Bronchial epithelial cell (primary cell): ENCODE measurements at regions not wholly inside any gene's neighbourhood (a gene's known extent, or its start where the extent isn't known, plus 50 kb on each side); places are given as distances from the start of the nearest gene placed in this dataset.

Experiments used
- DNase-seq: peaks from one replicate; pipeline ENCODE4 v3.0.0-alpha.2; 2010; ENCODE audit warnings: low read depth
- FAIRE-seq: peaks from 2 replicates; lab custom pipeline; 2011; peaks lifted over from hg19 to GRCh38; lab: Jason Lieb, UNC
- H3K27me3 ChIP-seq: 2 replicates; pipeline ENCODE4 v1.5.1; 2011; ENCODE audit warnings: low read length; ENCODE audit not compliant: control insufficient read depth, insufficient read depth
- H3K36me3 ChIP-seq: 2 replicates; pipeline ENCODE4 v1.5.1; 2011; ENCODE audit warnings: low read length; ENCODE audit not compliant: control insufficient read depth, insufficient read depth
- H3K4me3 ChIP-seq: 2 replicates; pipeline ENCODE4 v1.5.1; 2011; ENCODE audit warnings: mild to moderate bottlenecking, low read depth, low read length, control low read depth
- CTCF ChIP-seq: IDR thresholded peaks from 2 replicates; pipeline ENCODE4 v1.5.1; 2011; ENCODE audit warnings: mild to moderate bottlenecking, moderate library complexity, low read length, control low read depth, inconsistent platforms; ENCODE audit not compliant: insufficient read depth, severe bottlenecking

- TF ChIP-seq CTCF = no peak
- H3K36me3 ChIP-seq = no peaks in the 10 kb centered on the region
- FAIRE-seq (no peak), DNase-seq (no peak)
- no peaks in the 10 kb centered on the region for H3K27me3 ChIP-seq
- H3K4me3 ChIP-seq = no peak overlapping the region
Measured at GRCh38 chr18:79579807-79580497, 99.7 kb upstream of the CTDP1 start.

GRCh38 chr18:79580498-79581171 is 99.0 kb upstream of the CTDP1 start:
- DNase-seq (no peak), FAIRE-seq (no peak)
- Histone ChIP-seq H3K36me3 (no peaks in the 10 kb centered on the region), H3K27me3 (no peaks in the 10 kb centered on the region), H3K4me3 (no peak overlapping the region)
- no peak for TF ChIP-seq CTCF

- no peak for FAIRE-seq
Measured at GRCh38 chr18:79581406-79581805, 98.2 kb upstream of the CTDP1 start.

GRCh38 chr18:79581911-79582310 is 97.7 kb upstream of the CTDP1 start:
- DNase-seq (no peak), FAIRE-seq (peak; percentile 99)
- no peaks in the 10 kb centered on the region for H3K27me3 ChIP-seq
- H3K36me3 ChIP-seq = no peaks in the 10 kb centered on the region
- H3K4me3 ChIP-seq = no peak overlapping the region
- no peak for TF ChIP-seq CTCF

More at GRCh38 chr18:79581406-79581805, 98.2 kb upstream of the CTDP1 start:
- no peaks in the 10 kb centered on the region for H3K36me3 ChIP-seq
- DNase-seq = no peak
- H3K4me3 ChIP-seq = no peak overlapping the region
- no peaks in the 10 kb centered on the region for H3K27me3 ChIP-seq
- no peak for TF ChIP-seq CTCF

- Histone ChIP-seq H3K4me3 (no peak overlapping the region), H3K36me3 (no peaks in the 10 kb centered on the region), H3K27me3 (no peaks in the 10 kb centered on the region)
- no peak for TF ChIP-seq CTCF
- FAIRE-seq (peak; percentile 91), DNase-seq (no peak)
Measured at GRCh38 chr18:79582978-79583377, 96.6 kb upstream of the CTDP1 start.

- H3K27me3 ChIP-seq = peaks cover 1% of the 10 kb centered on the region
- TF ChIP-seq CTCF = no peak
- DNase-seq = no peak
- no peak overlapping the region for H3K4me3 ChIP-seq
- H3K36me3 ChIP-seq = no peaks in the 10 kb centered on the region
- no peak for FAIRE-seq
Measured at GRCh38 chr18:79583426-79583825, 96.2 kb upstream of the CTDP1 start.
